Transverse colon (tissue), 4 donors: ENCODE measurements at regions not wholly inside any gene's neighbourhood (a gene's known extent, or its start where the extent isn't known, plus 50 kb on each side); places are given as distances from the start of the nearest gene placed in this dataset.

Source experiments
- POLR2AphosphoS5 ChIP-seq, 3 donors: sonication (generic); formaldehyde crosslinking; IDR thresholded peaks; one replicate each; pipeline ENCODE4 v1.6.1; 2016; ENCODE audit warnings: antibody characterized with exemption in 3 of 3
- TF ChIP-seq, protein P1 (sequence below), 5 experiments: fragments of 200-600 bp in 3 of 5; fragments of 450-650 bp in 2 of 5; sonication (generic) in 3 of 5; IDR thresholded peaks; 1 replicate in 2 of 5; 2 replicates in 3 of 5; pipeline ENCODE4 v1.5.1; 2016 to 2017; ENCODE audit warnings: antibody characterized with exemption in 5 of 5, inconsistent platforms in 3 of 5, mild to moderate bottlenecking in 2 of 5, moderate library complexity in 1 of 5

- TF ChIP-seq, protein P1, sequence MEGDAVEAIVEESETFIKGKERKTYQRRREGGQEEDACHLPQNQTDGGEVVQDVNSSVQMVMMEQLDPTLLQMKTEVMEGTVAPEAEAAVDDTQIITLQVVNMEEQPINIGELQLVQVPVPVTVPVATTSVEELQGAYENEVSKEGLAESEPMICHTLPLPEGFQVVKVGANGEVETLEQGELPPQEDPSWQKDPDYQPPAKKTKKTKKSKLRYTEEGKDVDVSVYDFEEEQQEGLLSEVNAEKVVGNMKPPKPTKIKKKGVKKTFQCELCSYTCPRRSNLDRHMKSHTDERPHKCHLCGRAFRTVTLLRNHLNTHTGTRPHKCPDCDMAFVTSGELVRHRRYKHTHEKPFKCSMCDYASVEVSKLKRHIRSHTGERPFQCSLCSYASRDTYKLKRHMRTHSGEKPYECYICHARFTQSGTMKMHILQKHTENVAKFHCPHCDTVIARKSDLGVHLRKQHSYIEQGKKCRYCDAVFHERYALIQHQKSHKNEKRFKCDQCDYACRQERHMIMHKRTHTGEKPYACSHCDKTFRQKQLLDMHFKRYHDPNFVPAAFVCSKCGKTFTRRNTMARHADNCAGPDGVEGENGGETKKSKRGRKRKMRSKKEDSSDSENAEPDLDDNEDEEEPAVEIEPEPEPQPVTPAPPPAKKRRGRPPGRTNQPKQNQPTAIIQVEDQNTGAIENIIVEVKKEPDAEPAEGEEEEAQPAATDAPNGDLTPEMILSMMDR (IDR thresholded peaks at IDR 0.05), result no peak
- no peak for TF ChIP-seq POLR2AphosphoS5 (IDR thresholded peaks at IDR 0.05)
Measured at GRCh38 chr15:53196242-53196641, 406.1 kb upstream of the ONECUT1 start.
